ENCODE measurements at regions not wholly inside any gene's neighbourhood (a gene's known extent, or its start where the extent isn't known, plus 50 kb on each side); places are given as distances from the start of the nearest gene placed in this dataset.

DNA sequence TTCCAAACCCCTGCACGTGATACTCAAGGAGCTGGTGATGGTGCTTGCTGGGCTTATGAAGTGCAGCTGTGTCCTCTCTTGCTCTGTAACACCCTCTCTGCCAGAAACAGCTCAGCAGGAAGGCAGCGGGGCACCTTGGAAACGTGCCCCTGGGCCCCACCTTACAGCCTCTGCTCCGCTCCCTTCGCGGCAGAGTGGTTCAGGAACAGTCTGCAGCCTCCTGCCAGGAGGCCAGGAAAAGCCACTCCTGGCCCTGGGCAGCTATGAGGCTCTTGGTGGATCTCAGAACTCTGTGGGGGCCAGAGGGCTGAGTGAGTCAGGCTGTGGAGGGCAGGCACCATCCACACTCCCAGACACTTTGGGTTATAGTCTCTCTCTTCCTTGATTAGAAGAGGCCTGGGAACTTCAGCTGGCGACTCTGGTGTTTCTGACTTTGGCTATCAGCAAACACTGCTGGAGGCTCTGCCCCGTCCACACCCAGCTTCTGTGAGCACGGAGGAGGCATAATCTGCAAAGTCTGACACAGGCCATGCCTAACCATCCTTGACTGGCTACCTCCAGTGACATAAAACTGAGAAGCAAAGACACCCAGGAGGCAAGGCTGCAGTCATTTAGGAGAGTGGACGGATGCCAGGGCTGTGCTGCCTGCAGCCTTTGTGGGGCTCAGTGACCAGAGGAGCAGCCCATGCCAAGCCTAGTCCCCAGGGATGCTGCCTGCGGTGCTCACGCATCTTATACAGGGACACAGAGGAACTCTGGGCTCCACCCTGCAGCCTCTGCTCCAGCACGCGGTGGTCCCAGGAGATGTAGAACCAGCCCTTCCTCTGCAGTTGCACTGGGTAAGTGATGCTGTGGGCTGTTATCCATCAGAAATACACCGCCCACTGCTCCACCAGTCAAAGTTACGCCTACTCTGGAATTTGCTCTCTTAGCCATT lies 65.3 kb downstream of the METRNL start:
- DNase-seq: no peak

DNA sequence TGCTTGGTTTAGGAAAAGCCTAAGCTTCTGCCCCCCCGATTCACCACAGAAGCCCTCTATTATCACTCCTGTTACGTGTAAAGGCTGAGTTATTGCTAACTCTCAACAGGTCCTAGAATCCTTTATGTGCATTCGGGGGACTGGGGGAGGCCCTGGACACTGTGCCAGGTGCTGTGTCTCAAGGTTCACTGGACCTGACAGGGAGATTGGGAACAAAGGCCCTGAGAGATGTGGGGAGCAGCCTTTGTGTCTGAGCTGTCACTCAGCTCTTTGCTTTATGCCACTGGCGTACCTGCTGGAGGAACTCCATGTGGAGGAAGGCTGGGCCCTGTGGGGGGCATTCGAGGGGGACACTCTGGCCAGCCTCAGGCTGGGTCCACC lies 65.9 kb downstream of the METRNL start:
- no peak for DNase-seq

DNA sequence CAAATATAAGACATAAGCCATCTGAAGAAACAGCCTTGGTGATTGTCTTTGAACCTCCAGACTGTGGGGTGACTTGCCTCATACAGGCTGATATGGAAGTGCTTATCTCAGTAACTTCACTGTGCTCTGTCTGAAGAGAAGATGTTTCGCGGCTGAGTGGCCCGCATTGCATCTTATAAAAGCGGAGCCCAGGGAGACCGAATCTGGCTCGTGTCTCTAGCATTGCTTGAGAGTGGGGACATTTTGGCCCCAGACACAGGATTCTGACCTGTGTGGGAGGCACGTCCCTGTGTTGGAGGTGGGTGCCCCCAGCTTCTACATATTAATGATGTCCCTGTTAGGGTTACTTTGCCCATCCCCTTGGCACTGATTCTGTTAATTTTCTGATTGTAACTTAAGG lies 66.4 kb downstream of the METRNL start:
- DNase-seq: no peak

DNA sequence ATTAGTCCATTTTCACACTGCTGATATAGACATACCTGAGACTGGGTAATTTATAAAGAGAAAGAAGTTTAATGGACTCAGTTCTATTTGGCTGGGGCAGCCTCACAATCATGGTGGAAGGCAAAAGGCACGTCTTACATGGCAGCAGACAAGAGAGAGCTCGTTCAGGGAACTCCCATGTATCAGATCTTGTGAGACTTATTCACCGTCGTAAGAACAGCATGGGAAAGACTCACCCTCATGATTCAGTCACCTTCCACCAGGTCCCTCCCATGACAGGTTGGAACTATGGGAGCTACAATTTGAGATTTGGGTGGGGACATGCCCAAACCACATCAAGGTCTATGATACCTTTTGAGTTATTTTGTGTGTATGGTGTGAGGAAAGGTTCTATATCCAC lies 66.9 kb downstream of the METRNL start:
- DNase-seq: no peak

DNA sequence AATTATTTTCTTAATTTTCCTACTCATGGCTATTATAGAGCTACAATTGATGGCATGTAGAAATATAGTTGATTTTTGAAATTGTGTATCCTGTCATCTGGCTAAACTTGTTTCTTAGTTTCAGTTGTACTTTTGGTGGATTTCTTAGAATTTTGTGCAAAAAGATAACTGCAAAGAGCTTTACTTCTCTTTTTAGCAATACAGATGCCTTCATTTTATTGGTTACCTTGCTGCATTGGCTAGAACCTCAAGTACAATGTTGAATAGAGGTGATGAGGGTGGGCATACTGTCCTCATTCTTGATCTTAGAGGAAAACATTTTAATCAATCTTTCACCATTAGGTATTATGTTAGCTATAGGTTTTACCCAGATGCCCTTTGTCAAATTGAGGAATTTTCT lies 67.9 kb downstream of the METRNL start:
- DNase-seq: no peak

DNA sequence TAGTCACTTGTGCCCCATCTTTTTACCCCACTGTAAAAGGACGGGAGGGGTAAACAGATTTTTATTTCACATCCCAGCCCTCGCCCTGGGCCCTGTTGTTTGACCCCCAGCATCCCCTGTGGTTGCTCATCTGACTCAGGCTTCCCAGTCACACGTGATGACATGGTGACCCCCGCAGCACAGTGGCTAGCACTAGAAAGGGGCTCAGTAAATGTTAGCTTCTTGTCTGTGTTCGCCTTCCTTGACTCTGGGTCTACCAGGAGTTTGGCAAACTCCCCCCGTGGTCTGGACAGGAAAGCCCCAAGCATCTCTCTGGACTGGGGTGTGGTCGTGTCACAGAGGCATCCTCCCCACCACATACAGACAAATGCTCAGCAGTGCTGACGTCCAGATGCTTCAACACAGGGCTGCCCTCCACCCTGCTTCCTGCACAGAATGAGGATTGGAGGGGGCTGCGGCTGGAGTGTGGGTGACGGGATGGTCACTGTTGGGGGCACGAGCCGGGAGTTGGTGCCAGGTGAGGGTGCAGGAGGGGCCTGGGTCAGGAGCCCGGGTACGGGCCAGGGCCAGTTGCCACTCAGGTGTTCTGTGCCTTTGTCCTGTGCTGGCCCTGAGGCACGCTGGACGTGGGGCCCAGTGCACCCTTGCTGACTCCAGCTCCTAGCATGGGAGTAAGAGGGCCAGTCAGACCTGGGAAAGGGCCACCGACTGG lies 69.1 kb downstream of the METRNL start:
- DNase-seq: no peak

DNA sequence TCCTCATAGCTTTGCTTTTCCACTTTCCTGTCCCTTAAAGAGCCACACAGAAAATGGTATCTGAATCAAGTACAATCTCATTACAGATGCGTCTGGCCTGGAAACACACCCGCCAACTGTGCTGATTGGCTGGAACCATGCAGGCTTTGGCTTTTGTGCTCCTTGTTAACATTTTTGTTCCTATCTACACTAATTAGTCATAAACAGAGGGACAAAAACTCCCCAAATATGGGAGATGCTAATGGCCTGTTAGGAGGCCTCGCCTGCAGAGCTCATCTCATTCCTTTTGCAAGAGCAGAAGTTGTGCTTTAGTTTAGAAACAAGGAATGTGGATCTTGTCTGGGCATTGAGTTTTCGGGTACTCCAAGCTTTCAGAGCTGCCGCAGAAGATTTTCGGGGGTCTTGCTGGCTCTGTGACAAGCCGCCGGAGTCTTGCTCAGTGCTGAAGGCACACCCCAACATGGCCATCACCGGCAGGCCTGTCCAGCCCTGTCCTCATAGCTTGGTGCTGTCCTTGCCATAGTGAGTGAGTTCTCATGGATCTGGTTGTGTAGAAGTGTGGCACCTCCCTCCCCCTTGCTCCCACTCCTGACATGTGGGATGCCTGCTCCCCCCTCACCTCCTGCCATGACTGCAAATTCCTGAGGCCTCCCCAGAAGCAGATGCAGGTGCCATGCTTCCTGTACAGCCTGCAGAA lies 69.8 kb downstream of the METRNL start:
- no peak for DNase-seq

DNA sequence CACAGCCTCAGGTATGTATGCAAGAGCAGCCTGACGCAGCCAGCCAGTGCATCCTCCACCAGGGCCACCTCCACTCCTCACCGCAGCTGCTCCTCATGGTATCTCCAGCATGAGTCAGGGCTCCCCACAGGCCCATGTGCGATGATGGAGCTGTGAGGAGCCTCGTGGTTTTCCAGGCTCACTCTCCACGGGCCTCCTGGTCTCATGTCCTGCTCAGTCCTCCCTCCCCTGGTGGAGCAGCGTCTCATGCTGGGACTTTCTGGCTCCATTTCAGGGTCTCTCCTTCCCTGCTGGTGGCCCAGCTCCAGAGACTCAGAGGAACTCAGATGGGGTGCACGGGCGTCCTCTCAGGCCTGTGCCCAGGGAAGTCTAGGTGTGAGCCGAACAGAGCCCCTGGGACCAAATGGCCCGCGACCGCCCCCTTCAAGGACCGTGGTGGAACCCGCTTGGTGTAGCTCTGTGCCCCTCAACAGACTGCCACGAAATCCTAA lies 70.4 kb downstream of the METRNL start:
- DNase-seq: no peak

DNA sequence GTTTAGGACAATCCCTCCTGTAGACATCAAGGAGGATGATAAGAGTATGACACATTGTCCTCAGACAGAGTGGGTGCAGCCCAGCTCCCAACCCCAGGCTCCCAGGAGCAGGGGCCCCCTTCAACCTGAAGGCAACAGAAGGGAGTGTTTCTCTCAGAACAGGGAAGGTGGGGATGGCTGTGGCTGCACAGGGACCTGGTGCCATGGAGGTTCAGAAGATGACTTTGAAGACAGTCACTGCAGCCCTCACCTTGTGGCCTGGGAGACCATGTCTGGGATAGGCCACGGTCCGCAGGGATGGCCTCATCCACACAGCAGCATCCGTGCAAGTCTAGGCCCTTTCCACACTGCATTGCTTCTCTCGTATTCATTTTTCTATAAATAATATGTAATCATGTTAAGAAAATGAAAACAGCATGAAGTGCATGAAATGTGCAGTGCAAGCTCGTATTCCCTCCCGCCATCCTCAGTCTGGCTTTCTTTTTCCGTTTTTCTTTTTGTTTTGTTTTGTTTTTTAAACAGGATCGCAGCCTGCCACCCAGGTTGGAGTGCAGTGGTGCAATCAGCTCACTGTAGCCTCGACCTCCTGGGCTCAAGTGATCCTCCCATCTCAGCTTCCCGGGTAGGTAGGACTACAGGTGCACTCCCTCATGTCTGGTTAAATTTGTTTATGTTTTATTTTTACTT lies 71.1 kb downstream of the METRNL start:
- DNase-seq: no peak

DNA sequence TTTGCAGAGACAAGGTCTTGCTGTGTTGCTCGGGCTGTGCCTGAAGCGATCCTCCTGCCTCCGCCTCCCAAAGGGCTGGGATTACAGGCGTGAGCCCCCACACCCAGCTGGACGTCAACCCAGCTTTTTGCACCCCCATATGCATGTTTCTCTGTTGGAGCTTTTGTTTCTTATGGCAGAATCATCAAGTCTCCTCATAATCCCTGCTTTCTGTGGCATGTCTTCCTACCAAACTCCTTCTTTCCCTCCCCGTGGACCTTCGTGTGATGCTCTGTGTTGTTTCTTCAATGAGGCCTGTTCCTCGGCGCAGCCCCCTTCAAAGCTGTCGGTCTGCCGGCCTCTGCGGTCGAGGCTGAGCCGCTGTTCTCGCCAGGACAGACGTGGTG lies 71.6 kb downstream of the METRNL start:
- DNase-seq: no peak

DNA sequence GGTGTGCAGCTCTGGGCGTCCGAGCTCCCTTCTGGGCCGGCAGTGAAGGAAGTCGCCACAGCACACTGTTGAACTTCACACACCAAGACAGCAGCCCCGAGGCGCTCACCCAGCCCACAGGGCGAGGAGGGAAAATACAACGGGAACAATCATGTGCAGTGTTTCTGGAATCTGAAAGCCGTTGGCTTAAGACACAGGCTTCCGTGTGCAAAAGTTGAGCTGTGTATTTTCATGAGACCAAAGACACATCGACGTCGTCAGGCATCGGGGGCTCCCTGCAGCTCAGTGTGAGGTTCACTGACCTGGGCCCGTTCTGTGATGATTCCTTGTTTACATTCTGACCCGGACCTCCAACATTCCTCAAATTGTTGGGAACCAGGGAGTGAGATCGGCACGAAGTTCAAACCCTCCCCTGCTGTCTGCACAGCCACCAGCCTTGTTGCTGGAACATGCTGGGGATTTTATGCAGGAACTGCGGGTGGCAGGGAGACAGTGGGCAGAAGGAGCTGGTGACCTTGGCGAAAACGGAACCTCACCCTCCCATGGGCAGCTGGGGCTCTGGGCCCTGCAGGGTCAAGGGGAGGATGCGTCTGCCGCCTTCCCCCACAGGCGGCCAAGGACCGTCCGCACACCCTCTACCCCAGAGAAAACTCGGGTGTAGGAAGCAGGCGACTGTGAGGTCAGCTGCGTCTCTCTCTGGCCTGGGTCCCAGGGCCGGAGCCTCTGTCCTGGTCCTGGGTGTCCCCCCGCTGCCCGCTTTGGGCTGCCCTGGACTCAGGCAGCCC lies 72.2 kb downstream of the METRNL start:
- no peak for DNase-seq

DNA sequence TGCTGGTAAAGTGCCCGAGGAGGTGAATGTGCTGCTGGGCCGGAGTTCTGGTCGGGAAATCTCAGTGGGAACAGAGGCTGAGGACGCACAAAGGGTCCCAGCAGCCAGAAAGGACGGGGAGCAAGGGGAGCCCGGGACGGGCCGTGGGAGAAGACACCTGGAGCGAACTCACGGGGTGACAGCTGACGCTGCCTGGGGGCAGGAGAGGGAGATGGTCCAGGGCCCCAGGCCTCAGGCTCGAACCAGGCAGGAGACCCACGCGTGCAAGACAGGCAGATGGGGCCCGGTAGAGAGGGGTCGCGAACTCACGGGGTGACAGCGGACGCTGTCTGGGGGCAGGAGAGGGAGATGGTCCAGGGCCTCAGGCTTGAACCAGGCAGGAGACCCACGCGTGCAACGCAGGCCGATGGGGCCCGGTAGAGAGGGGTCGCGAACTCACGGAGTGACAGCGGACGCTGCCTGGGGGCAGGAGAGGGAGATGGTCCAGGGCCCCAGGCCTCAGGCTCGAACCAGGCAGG lies 72.9 kb downstream of the METRNL start:
- DNase-seq: no peak

DNA sequence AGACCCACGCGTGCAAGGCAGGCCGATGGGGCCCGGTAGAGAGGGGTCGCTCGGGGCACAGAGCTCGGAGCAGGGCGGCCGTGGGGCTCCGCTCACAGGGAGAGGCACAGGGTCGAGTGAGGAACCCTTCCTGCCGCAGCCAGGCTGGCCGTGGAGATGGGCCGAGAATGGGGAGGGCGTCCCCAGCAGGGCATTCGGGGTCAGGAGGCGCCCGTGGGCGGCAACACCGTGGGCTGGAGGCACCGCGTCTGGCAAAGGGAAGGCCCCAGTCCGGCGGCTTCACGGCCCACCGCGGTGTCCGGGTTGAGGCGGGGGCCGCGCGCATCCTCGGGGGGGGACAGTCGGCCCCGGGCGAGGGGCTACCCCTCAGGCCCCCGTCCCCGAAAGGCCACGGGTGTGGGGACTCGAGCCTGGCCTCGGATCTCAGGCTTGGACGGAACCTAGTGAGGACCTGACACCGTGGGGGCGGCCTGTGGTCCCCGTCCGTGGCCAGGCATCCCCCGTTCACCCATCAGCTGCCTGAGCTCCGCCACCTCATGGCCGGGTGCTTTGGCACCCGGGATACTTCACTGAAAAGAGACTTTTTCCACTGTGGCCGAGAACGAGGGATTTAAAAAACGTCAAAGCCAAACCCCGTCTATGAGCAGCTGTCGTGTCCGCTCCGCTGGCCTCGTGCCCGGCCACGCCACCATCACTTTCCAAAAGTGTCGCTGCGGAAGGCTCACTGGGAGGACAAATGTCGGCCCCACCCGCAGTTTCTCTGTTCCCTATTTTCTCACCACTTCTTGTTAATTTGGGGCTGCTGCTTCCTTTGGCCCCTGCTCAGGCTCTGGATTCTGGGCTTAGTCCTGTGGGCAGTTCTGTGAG lies 73.6 kb downstream of the METRNL start:
- no peak for DNase-seq

DNA sequence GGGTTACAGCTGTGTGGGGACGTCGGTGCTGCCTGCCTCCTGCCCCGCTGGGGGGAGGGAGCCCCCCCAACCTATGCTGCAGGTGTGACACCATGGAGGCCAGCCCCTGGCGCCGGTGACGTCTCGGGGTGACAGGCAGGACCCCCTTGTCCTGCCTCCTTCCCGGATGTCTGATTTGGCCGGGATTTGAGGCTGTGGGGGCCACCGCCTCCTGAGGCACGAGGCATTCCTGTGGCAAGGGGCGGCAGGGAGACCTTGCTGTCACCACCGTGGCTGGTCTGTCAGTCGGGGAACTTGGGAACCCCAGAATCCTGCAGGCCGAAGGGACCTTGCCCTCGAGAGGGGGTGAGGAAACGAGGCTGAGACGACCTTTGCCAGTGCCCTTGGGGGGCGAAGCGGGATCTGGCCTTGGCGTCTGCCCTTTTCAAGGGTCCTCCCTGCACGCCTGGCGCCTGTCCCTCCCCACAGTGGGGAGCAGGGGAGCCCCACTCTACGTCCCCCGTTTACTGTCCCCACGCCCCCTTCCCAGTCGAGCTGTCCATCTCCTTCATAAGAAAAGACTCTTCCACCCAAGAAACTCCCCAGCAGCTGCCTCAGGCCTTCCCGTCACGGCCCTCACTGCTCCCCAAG lies 74.4 kb downstream of the METRNL start:
- no peak for DNase-seq

DNA sequence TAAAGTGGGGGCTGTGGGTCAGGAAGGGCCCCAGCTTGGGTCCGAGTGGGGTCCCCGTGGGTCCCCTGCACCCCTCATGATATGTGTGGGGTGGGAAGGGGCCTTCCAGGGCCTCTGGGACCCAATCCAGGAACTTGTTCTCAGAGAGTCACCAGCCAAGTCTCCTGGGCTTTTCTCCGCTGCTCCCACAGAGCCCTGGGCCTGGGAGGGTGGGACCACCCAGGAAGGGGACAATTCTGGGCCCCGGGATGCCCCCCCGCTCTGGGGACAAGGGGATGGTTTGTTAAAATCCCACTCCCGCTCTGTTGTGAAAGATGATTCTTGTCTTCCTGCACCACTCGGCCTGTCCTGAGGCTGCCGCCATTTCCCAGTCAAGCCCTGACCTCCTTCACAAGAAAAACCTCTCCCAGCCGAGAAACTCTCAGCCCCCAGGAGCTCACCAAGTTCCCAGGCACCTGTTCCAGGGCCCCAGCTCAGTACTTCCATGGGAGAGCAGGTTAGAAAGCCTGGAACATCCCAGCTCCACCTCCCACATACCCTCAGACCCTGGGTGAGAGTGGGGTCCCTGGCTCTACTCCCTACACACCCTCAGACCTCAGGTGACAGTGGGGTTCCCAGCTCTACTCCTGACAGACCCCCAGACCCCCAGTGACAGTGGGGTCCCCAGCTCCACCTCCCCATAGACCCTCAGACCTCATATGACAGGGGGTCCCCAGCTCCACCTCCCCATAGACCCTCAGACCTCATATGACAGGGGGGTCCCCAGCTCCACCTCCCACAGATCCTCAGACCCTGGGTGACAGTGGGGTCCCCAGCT lies 75.1 kb downstream of the METRNL start:
- DNase-seq: no peak

DNA sequence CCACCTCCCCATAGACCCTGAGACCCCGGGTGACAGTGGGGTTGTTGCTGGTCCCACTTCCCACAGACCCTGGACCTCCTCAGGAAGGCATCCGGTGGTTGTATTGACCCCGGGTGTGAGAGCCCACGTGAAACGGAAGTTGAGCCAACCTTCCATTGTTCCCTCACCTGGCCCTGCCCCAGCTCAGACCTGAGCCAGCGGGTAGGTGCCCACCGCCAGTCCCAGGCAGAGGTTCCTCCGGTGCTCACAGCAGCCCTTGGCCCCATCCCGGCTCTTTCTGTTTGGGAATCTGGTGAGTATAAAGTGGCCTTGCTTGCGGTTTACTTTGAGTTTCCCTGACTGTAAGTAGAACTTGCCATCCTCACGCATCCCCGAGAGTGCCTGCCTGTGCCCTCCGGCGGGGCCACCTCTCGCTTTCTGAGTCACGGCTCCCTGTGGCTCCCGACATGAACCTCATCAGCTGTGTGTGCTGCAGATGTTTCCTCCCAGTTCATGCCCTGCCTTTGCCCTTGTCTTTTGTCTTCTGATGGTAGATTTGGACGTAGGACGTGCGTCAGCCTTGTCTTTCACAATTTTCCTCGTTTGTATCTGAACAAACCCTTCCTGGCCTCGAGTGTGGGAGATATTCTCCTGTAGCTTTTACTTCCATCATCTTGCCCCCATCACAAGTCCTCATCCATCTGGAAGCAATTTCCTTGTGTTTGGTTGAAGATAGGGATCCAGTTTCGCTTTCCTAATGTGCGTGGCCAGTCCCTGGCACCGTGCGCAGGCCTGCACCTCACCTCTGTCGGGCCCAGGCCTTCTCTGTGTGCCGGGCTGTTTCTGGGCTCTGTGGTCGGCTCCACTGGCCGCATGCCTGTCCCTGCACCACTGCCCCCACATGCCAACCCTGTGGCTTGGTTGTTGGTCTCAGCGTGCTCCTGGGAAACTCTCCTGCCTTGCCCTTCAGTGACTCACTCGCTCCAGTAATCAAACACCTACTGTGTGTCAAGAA lies 76.0 kb downstream of the METRNL start:
- no peak for DNase-seq

DNA sequence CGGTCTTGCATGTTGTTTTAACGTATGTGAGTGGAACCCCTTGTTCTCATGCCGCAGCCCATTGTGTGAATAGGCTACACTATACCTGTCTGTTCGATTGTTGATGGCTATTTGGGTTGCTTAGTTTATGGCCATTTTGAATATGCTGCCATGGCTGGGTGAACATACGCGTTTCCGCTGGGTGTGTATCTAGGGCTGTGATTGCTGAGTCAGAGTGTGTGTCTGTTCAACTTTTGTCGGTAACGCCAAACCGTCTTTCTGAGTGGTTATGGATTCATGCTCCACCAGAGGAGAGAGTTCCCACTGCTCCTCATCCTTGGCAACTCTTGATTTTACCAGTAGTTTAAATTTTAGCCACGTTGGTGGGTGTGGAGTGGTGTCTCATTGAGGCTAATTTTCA lies 77.0 kb downstream of the METRNL start:
- DNase-seq: no peak
